Prostate gland (tissue), 2 donors: ENCODE measurements at regions not wholly inside any gene's neighbourhood (a gene's known extent, or its start where the extent isn't known, plus 50 kb on each side); places are given as distances from the start of the nearest gene placed in this dataset.

Experiments used
- DNase-seq: peaks from one replicate; pipeline ENCODE4 v3.0.0-alpha.2; 2019; ENCODE audit warnings: low spot score
- H3K27ac ChIP-seq, 2 donors: fragments of 200-600 bp; sonication (generic); 2 replicates each; pipeline ENCODE4 v1.5.1; 2017 to 2019
- H3K27me3 ChIP-seq: fragments of 200-600 bp; sonication (generic); replicated peaks from 2 replicates; pipeline ENCODE4 v1.5.1; 2019; ENCODE audit not compliant: insufficient read depth
- H3K36me3 ChIP-seq, 2 donors: fragments of 200-600 bp; sonication (generic); 1 replicate in 1 of 2; 2 replicates in 1 of 2; pipeline versions ENCODE4 v1.5.1 to v1.8.1; 2017 to 2019
- H3K4me1 ChIP-seq: fragments of 200-600 bp; sonication (generic); replicated peaks from 2 replicates; pipeline ENCODE4 v1.5.1; 2019
- H3K4me3 ChIP-seq, 2 donors: fragments of 200-600 bp; sonication (generic); 2 replicates each; pipeline ENCODE4 v1.5.1; 2017 to 2019
- H3K9me3 ChIP-seq: fragments of 200-600 bp; sonication (generic); 2 replicates; pipeline ENCODE4 v1.5.1; 2017
- CTCF ChIP-seq, 4 experiments: fragments of 200-600 bp in 2 of 4; fragments of 450-650 bp in 2 of 4; sonication (generic) in 2 of 4; IDR thresholded peaks; 1 replicate in 3 of 4; 2 replicates in 1 of 4; pipeline ENCODE4 v1.5.1; 2016 to 2019; ENCODE audit warnings: antibody characterized with exemption in 4 of 4, mild to moderate bottlenecking in 2 of 4, moderate library complexity in 2 of 4
- POLR2A ChIP-seq: fragments of 450-650 bp; IDR thresholded peaks from one replicate; pipeline ENCODE4 v1.6.1; 2016; ENCODE audit warnings: antibody characterized with exemption, mild to moderate bottlenecking
- POLR2AphosphoS5 ChIP-seq: sonication (generic); formaldehyde crosslinking; IDR thresholded peaks from one replicate; pipeline ENCODE4 v1.6.1; 2017; ENCODE audit warnings: antibody characterized with exemption
- WGBS: methylation state at CpG from one replicate; pipeline ENCODE4 v1.1.5; 2018; 5-methylcytosine and 5-hydroxymethylcytosine counted together
- intact Hi-C: fragments of 100-400 bp; cut with DNase I; formaldehyde crosslinking; loops from one replicate; pipeline ENCODE4 v1.14.2; 2022

GRCh38 chr3:152524198-152525140 lies 255.7 kb downstream of the MBNL1 start:
- Histone ChIP-seq H3K9me3 (no peaks in the 10 kb centered on the region), H3K27ac (no peak overlapping the region), H3K4me1 (no peaks in the 10 kb centered on the region), H3K4me3 (no peak overlapping the region), H3K36me3 (no peaks in the 10 kb centered on the region), H3K27me3 (no peaks in the 10 kb centered on the region)
- TF ChIP-seq POLR2AphosphoS5 = no peak
- peak; percentile 52 to 86 (median 69) for TF ChIP-seq CTCF (IDR thresholded peaks at IDR 0.05)
- intact Hi-C loops = no loop called here
- peak; percentile 46 for DNase-seq
- WGBS = 74% methylated on average over 3 of the region's 3 CpGs

- intact Hi-C loops = no loop called here
- no peak for TF ChIP-seq CTCF (IDR thresholded peaks at IDR 0.05)
- TF ChIP-seq POLR2AphosphoS5 = no peak
- no peak for TF ChIP-seq POLR2A
Observed at GRCh38 chr3:152531717-152532116, 263.0 kb downstream of the MBNL1 start.

GRCh38 chr3:152538518-152538917 lies 269.8 kb downstream of the MBNL1 start:
- TF ChIP-seq POLR2AphosphoS5 (no peak), POLR2A (no peak), CTCF (IDR thresholded peaks at IDR 0.05) (no peak)
- Histone ChIP-seq H3K27ac (no peak overlapping the region), H3K4me1 (no peaks in the 10 kb centered on the region), H3K9me3 (no peaks in the 10 kb centered on the region), H3K4me3 (no peak overlapping the region), H3K27me3 (no peaks in the 10 kb centered on the region), H3K36me3 (no peaks in the 10 kb centered on the region)
- DNase-seq = no peak
- intact Hi-C loops = no loop called here
- 94% methylated on average over 1 of the region's 1 CpG for WGBS

More at GRCh38 chr3:152531717-152532116, 263.0 kb downstream of the MBNL1 start:
- DNase-seq = no peak
- H3K4me3 ChIP-seq = no peak overlapping the region
- no peaks in the 10 kb centered on the region for H3K4me1 ChIP-seq
- no peak overlapping the region for H3K27ac ChIP-seq
- no peaks in the 10 kb centered on the region for H3K9me3 ChIP-seq
- H3K36me3 ChIP-seq = no peaks in the 10 kb centered on the region
- no peaks in the 10 kb centered on the region for H3K27me3 ChIP-seq

GRCh38 chr3:152539191-152539764 lies 270.5 kb downstream of the MBNL1 start:
- Histone ChIP-seq H3K27ac (no peak overlapping the region), H3K9me3 (no peaks in the 10 kb centered on the region), H3K4me3 (no peak overlapping the region), H3K36me3 (no peaks in the 10 kb centered on the region), H3K27me3 (no peaks in the 10 kb centered on the region), H3K4me1 (no peaks in the 10 kb centered on the region)
- TF ChIP-seq CTCF (IDR thresholded peaks at IDR 0.05) (no peak), POLR2AphosphoS5 (no peak), POLR2A (no peak)
- DNase-seq = no peak
- 93% methylated on average over 2 of the region's 2 CpGs for WGBS
- intact Hi-C loops = no loop called here

GRCh38 chr3:152540120-152540519 lies 271.4 kb downstream of the MBNL1 start:
- Histone ChIP-seq H3K36me3 (no peaks in the 10 kb centered on the region), H3K9me3 (no peaks in the 10 kb centered on the region), H3K4me1 (no peaks in the 10 kb centered on the region), H3K27me3 (no peaks in the 10 kb centered on the region), H3K4me3 (no peak overlapping the region), H3K27ac (no peak overlapping the region)
- TF ChIP-seq CTCF (IDR thresholded peaks at IDR 0.05) (no peak), POLR2A (no peak), POLR2AphosphoS5 (no peak)
- no peak for DNase-seq
- intact Hi-C loops = no loop called here
